Prostate gland (tissue), 2 donors: ENCODE measurements at regions not wholly inside any gene's neighbourhood (a gene's known extent, or its start where the extent isn't known, plus 50 kb on each side); places are given as distances from the start of the nearest gene placed in this dataset.

Experiments
- DNase-seq: peaks from one replicate; pipeline ENCODE4 v3.0.0-alpha.2; 2019; ENCODE audit warnings: low spot score
- H3K27ac ChIP-seq, 2 donors: fragments of 200-600 bp; sonication (generic); 2 replicates each; pipeline ENCODE4 v1.5.1; 2017 to 2019
- H3K27me3 ChIP-seq: fragments of 200-600 bp; sonication (generic); replicated peaks from 2 replicates; pipeline ENCODE4 v1.5.1; 2019; ENCODE audit not compliant: insufficient read depth
- H3K36me3 ChIP-seq, 2 donors: fragments of 200-600 bp; sonication (generic); 1 replicate in 1 of 2; 2 replicates in 1 of 2; pipeline versions ENCODE4 v1.5.1 to v1.8.1; 2017 to 2019
- H3K4me1 ChIP-seq: fragments of 200-600 bp; sonication (generic); replicated peaks from 2 replicates; pipeline ENCODE4 v1.5.1; 2019
- H3K4me3 ChIP-seq, 2 donors: fragments of 200-600 bp; sonication (generic); 2 replicates each; pipeline ENCODE4 v1.5.1; 2017 to 2019
- H3K9me3 ChIP-seq: fragments of 200-600 bp; sonication (generic); 2 replicates; pipeline ENCODE4 v1.5.1; 2017
- POLR2A ChIP-seq: fragments of 450-650 bp; IDR thresholded peaks from one replicate; pipeline ENCODE4 v1.6.1; 2016; ENCODE audit warnings: antibody characterized with exemption, mild to moderate bottlenecking
- POLR2AphosphoS5 ChIP-seq: sonication (generic); formaldehyde crosslinking; IDR thresholded peaks from one replicate; pipeline ENCODE4 v1.6.1; 2017; ENCODE audit warnings: antibody characterized with exemption
- WGBS: methylation state at CpG from one replicate; pipeline ENCODE4 v1.1.5; 2018; 5-methylcytosine and 5-hydroxymethylcytosine counted together
- intact Hi-C: fragments of 100-400 bp; cut with DNase I; formaldehyde crosslinking; loops from one replicate; pipeline ENCODE4 v1.14.2; 2022
- TF ChIP-seq, protein P1 (sequence below), 4 experiments: fragments of 200-600 bp in 2 of 4; fragments of 450-650 bp in 2 of 4; sonication (generic) in 2 of 4; IDR thresholded peaks; 1 replicate in 3 of 4; 2 replicates in 1 of 4; pipeline ENCODE4 v1.5.1; 2016 to 2019; ENCODE audit warnings: antibody characterized with exemption in 4 of 4, mild to moderate bottlenecking in 2 of 4, moderate library complexity in 2 of 4

DNA sequence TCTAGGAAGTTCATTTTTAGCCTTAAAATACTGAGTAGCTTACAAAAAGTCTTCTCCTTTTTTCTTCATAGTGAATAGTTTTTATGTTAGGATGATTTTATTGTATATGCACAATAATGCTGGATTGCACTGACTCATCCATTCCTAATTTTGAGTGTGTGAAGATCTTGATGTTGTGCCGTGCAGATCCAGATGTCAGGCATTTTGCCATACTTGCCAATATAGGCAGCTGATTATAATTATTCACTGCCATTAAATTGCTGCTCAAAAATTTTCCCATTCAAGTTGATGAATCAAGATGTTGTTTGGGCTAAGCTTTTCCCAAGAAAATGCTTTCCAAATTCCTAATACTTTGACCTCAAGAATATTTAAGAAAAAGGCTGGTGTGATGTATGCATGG lies 218.3 kb downstream of the AHR start:
- no peaks in the 10 kb centered on the region for H3K4me1 ChIP-seq
- TF ChIP-seq POLR2A (no peak), POLR2AphosphoS5 (no peak)
- TF ChIP-seq, protein P1, sequence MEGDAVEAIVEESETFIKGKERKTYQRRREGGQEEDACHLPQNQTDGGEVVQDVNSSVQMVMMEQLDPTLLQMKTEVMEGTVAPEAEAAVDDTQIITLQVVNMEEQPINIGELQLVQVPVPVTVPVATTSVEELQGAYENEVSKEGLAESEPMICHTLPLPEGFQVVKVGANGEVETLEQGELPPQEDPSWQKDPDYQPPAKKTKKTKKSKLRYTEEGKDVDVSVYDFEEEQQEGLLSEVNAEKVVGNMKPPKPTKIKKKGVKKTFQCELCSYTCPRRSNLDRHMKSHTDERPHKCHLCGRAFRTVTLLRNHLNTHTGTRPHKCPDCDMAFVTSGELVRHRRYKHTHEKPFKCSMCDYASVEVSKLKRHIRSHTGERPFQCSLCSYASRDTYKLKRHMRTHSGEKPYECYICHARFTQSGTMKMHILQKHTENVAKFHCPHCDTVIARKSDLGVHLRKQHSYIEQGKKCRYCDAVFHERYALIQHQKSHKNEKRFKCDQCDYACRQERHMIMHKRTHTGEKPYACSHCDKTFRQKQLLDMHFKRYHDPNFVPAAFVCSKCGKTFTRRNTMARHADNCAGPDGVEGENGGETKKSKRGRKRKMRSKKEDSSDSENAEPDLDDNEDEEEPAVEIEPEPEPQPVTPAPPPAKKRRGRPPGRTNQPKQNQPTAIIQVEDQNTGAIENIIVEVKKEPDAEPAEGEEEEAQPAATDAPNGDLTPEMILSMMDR (IDR thresholded peaks at IDR 0.05): no peak
- H3K36me3 ChIP-seq: no peaks in the 10 kb centered on the region
- no peaks in the 10 kb centered on the region for H3K9me3 ChIP-seq
- 80% methylated on average over 1 of the region's 1 CpG for WGBS
- H3K27ac ChIP-seq: no peak overlapping the region
- intact Hi-C loops: no loop called here
- H3K27me3 ChIP-seq: no peaks in the 10 kb centered on the region
- no peak for DNase-seq
- H3K4me3 ChIP-seq: no peak overlapping the region

DNA sequence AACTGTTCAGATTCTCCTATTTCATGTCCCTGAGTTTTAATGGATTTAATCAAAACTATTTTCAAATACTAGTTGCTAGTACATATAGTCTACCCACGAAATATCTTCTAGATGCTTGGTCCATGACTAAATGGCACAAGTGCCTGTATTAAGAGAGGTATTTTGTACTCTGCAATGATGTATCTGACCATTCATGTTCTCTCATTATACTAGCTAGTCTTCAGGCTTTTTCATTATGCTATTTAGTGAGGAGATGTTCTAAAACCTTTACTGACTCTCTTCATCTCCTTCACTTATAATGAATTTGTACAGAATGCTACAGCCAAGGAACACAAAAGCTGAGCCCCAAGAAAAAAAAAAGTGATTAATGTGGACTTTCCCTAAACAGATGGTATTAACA lies 222.5 kb downstream of the AHR start:
- no peak overlapping the region for H3K4me3 ChIP-seq
- no peaks in the 10 kb centered on the region for H3K27me3 ChIP-seq
- H3K9me3 ChIP-seq: no peaks in the 10 kb centered on the region
- no peak overlapping the region for H3K27ac ChIP-seq
- TF ChIP-seq, protein P1 (IDR thresholded peaks at IDR 0.05): no peak
- no peak for TF ChIP-seq POLR2AphosphoS5
- TF ChIP-seq POLR2A: no peak
- WGBS: 79% methylated on average over 1 of the region's 1 CpG
- no peaks in the 10 kb centered on the region for H3K36me3 ChIP-seq
- DNase-seq: no peak
- no peaks in the 10 kb centered on the region for H3K4me1 ChIP-seq
- intact Hi-C loops: loop anchor here (10.0 kb wide), 1 partner anchor 146 kb away; no protein-coding TSS in a partner anchor

DNA sequence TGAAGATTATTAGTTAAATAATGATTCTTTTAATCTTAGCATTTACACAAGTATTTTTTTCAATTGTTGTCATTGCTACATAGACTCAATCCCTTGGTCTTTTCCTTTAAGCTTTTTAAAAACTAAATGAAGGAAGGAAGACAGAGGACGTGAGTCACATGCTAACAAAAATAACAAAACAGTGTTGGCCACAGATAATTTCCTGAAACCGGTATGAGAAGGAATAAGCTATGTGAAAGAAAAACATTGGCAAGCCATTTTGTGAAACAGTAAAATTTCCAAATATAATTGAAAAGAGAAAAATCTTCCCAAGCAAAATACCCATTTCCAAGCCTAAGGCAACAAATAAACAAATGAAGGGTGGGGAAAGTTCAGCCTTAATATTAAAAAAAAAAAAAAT lies 223.0 kb downstream of the AHR start:
- no peaks in the 10 kb centered on the region for H3K36me3 ChIP-seq
- H3K27me3 ChIP-seq: no peaks in the 10 kb centered on the region
- TF ChIP-seq, protein P1 (IDR thresholded peaks at IDR 0.05): no peak
- no peak for TF ChIP-seq POLR2A
- no peak for TF ChIP-seq POLR2AphosphoS5
- no peaks in the 10 kb centered on the region for H3K9me3 ChIP-seq
- intact Hi-C loops: loop anchor here (10.0 kb wide), 1 partner anchor 147 kb away; no protein-coding TSS in a partner anchor
- no peak for DNase-seq
- H3K4me3 ChIP-seq: no peak overlapping the region
- H3K4me1 ChIP-seq: no peaks in the 10 kb centered on the region
- H3K27ac ChIP-seq: no peak overlapping the region
- WGBS: 14% methylated on average over 2 of the region's 2 CpGs

DNA sequence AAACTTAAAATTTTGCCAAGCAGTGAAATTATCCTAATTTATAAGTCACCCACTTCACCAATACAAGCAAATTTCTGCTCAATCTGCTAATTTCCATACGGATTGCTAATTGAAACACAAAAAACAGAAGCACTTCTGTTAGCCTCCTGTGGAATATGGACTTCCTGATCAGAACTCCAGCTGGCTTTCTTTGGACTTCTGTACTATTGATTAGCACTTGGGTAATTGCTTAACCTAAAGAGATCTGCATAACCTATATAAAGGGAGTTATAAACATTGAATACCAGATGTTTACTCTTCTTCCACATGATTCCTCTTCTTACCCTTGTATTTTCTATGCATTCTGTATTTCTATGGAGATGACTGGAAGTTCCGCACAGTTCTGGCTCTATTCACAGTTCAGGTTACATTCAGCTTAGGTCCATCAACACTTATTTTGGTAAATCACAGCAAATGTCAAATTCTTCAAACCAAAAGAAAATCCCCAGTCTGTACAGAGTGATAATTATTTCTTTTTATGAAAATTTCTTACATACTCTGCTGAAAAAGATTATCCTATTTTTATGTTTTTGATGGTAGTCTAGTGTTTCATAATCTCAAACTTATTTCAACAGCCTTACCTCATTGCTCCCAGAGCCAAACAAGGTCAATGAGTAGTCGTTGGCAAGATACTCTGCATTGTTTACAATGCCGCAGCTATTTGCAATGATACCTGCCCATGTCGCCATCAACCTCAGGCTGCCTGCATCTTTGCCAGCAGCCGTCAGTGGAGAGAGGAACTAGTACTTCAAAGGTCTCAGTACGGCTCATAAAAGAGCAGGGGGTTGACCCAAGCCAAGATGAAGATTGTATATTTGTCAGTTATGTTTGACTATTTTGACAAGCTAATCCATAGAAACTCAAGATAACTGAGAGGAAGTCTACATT lies 225.6 kb downstream of the AHR start:
- H3K4me3 ChIP-seq: no peak overlapping the region
- 42% methylated on average over 7 of the region's 7 CpGs for WGBS
- intact Hi-C loops: loop anchor here (10.0 kb wide), 1 partner anchor 149 kb away; no protein-coding TSS in a partner anchor
- H3K27ac ChIP-seq: no peak overlapping the region
- TF ChIP-seq, protein P1 (IDR thresholded peaks at IDR 0.05): no peak
- TF ChIP-seq POLR2AphosphoS5 (peak; percentile 70), POLR2A (no peak)
- peak; percentile 74 for DNase-seq
- H3K9me3 ChIP-seq: no peaks in the 10 kb centered on the region
- no peaks in the 10 kb centered on the region for H3K4me1 ChIP-seq
- H3K27me3 ChIP-seq: no peaks in the 10 kb centered on the region
- no peaks in the 10 kb centered on the region for H3K36me3 ChIP-seq
